Thoracic aorta (tissue), 2 donors: ENCODE measurements at regions not wholly inside any gene's neighbourhood (a gene's known extent, or its start where the extent isn't known, plus 50 kb on each side); places are given as distances from the start of the nearest gene placed in this dataset.
A peak's percentile ranks its signal among the peaks of the same experiment; 100 is the strongest.

ENCODE experiments used
- ATAC-seq: fragments of 150-250 bp; one replicate; pipeline ENCODE4 v1.8.0; 2017; ENCODE audit warnings: low read depth; ENCODE audit not compliant: insufficient number of reproducible peaks, low FRiP score
- DNase-seq: peaks from one replicate; pipeline ENCODE4 v3.0.0-alpha.2; 2020; ENCODE audit warnings: low spot score
- H3K27ac ChIP-seq, 2 donors: fragments of 200-600 bp; sonication (generic); 1 replicate in 1 of 2; 2 replicates in 1 of 2; pipeline ENCODE4 v1.5.1; 2016; ENCODE audit warnings: mild to moderate bottlenecking in 2 of 2, moderate library complexity in 2 of 2
- H3K27me3 ChIP-seq: fragments of 200-600 bp; sonication (generic); replicated peaks from 2 replicates; pipeline ENCODE4 v1.6.0; 2016; ENCODE audit warnings: mild to moderate bottlenecking; ENCODE audit not compliant: insufficient read depth
- H3K36me3 ChIP-seq: fragments of 200-600 bp; sonication (generic); one replicate; pipeline ENCODE4 v1.5.1; 2016
- H3K4me1 ChIP-seq, 2 donors: fragments of 200-600 bp; sonication (generic); 1 replicate in 1 of 2; 2 replicates in 1 of 2; pipeline versions ENCODE4 v1.5.1 to v1.6.0; 2016; ENCODE audit warnings: low read depth in 2 of 2, mild to moderate bottlenecking in 1 of 2; ENCODE audit not compliant: control insufficient read depth in 1 of 2
- H3K4me3 ChIP-seq: fragments of 200-600 bp; sonication (generic); 2 replicates; pipeline ENCODE4 v1.5.1; 2016; ENCODE audit warnings: mild to moderate bottlenecking
- H3K9me3 ChIP-seq: fragments of 200-600 bp; sonication (generic); 2 replicates; pipeline ENCODE4 v1.5.1; 2016
- CTCF ChIP-seq: fragments of 200-600 bp; sonication (generic); IDR thresholded peaks from one replicate; pipeline ENCODE4 v1.5.1; 2019; ENCODE audit warnings: antibody characterized with exemption

DNA sequence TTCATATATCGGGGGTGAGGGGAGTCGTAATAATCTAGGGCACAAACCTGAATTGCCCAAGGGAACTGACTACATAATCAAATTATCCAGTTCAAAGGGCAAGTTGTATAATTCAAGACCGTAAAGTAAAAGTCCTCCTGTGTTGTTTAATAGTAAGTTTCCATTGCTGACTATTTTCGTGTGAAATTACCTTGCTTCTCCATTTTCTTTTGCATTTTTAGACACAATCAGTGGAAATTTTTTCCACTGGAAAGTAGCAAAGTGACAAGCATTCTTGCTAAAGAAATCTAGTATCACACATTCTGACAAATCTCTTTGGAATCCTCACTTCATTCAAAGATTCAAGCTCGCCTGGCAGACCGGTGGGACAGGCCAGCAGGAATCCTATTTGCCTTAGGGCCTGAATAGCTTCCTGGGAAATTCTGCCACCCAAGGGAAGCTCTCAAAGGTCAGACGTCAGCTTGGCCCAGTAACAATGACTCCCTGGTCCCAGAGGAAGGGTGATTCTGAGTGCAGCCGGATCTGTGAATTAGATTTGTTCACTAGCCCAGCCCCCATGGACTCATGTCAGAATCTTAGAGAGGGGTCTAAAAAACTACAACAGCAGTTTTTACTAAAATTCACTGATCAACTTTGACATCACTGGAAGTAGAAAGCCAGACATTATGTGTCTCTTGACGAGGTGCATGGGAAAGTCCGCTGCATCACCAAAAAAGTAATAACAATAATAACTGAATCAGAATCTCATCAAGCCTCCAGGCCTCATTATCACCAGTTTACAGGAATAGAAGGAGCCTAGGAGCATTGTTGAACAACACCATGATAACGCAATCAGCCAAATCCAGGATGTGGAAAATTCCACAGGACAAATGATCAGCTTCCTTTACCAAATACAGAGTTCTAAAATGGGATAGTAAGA, 161.0 kb downstream of the SKIDA1 start:
- Histone ChIP-seq H3K36me3 (no peaks in the 10 kb centered on the region), H3K27me3 (no peaks in the 10 kb centered on the region), H3K4me3 (no peak overlapping the region), H3K27ac (peak overlapping the region in 1 of 2 donors; percentile 7), H3K9me3 (no peaks in the 10 kb centered on the region), H3K4me1 (peaks cover 5 to 12% of the 10 kb centered on the region in 2 donors)
- no peak for TF ChIP-seq CTCF
- ATAC-seq (no peak), DNase-seq (no peak)

GRCh38 chr10:21363731-21364104, 161.8 kb downstream of the SKIDA1 start:
- no peak for ATAC-seq
- no peak for DNase-seq
- Histone ChIP-seq H3K9me3 (no peaks in the 10 kb centered on the region), H3K4me3 (no peak overlapping the region), H3K27me3 (no peaks in the 10 kb centered on the region), H3K27ac (peak overlapping the region in 1 of 2 donors; percentile 7), H3K4me1 (peaks cover 5 to 12% of the 10 kb centered on the region in 2 donors), H3K36me3 (no peaks in the 10 kb centered on the region)
- TF ChIP-seq CTCF = no peak

DNA sequence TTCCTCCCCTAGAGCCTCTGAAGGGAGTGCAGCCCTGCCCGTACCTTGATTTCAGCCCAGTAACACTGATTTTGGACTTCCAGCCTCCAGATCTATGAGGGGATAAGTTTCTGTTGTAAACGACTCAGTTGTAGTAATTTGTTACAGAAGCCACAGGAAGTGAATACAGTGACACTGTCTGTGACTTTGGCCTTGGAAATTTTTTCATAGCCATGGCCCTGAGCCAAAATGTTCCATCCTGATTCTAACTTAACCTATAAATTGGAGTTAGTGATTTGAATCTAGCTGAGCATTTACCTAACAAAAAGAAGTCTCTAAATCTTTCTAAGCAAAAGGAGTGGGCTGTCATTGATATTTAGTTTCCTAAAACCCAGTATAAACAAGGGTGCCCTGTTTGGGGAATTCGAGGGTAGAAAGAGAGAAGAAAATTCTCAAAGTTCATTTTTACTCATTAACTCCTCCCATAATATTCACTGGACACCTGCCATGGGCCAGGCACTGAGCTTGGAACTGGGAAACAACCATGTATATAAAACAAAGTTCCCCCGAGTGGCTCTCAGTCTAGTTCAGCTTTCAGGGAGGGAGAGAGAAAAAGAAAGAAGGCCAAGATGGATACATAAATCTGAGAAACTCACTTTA, 162.3 kb downstream of the SKIDA1 start:
- H3K36me3 ChIP-seq = no peaks in the 10 kb centered on the region
- H3K27me3 ChIP-seq = no peaks in the 10 kb centered on the region
- no peak for TF ChIP-seq CTCF
- no peak overlapping the region for H3K4me3 ChIP-seq
- no peak overlapping the region for H3K27ac ChIP-seq
- ATAC-seq = no peak
- H3K4me1 ChIP-seq = peaks cover 5 to 12% of the 10 kb centered on the region in 2 donors
- DNase-seq = no peak
- H3K9me3 ChIP-seq = no peaks in the 10 kb centered on the region

DNA sequence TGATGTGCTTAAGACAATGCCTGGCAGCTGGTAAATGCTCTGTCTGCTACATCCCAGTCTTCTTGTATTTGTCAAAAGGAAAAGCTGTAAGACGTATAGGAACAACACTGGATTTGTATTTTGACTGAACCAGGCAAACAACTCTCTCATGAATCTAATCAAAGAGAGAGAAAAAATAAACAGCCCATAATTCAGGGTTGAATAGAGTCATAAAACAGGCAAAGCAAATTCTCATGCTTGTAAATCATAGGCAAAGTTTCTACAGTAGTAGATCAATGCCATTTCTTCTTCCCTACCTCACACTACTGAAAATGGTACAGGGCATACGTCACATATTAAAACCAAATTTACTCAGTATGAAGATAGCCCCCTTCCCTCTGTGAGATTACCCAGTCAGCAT, 166.3 kb downstream of the SKIDA1 start:
- Histone ChIP-seq H3K9me3 (no peaks in the 10 kb centered on the region), H3K27ac (no peak overlapping the region), H3K36me3 (no peaks in the 10 kb centered on the region), H3K4me1 (peaks cover 1 to 6% of the 10 kb centered on the region in 2 donors), H3K27me3 (no peaks in the 10 kb centered on the region), H3K4me3 (no peak overlapping the region)
- no peak for ATAC-seq
- no peak for DNase-seq
- no peak for TF ChIP-seq CTCF

- TF ChIP-seq CTCF = no peak
- Histone ChIP-seq H3K9me3 (no peaks in the 10 kb centered on the region), H3K27ac (no peak overlapping the region), H3K4me1 (peaks cover 0 to under 1% of the 10 kb centered on the region in 2 donors), H3K4me3 (no peak overlapping the region), H3K36me3 (no peaks in the 10 kb centered on the region), H3K27me3 (no peaks in the 10 kb centered on the region)
- no peak for ATAC-seq
- DNase-seq = no peak
Observed at GRCh38 chr10:21355591-21356011, 169.9 kb downstream of the SKIDA1 start.
